ENCODE measurements at regions not wholly inside any gene's neighbourhood (a gene's known extent, or its start where the extent isn't known, plus 50 kb on each side); places are given as distances from the start of the nearest gene placed in this dataset.
A peak's percentile ranks its signal among the peaks of the same experiment; 100 is the strongest.

- H3K4me3 ChIP-seq (ENCODE audit: low read depth, low read length) = peak overlapping the region; percentile 46
- TF ChIP-seq CTCF (conservative IDR thresholded peaks at IDR 0.05; ENCODE audit: low read depth, low read length) = no peak
- peak; percentile 63 for DNase-seq (ENCODE audit: low read depth)
Observed at GRCh38 chr9:88197781-88198340, 59.6 kb upstream of the SPATA31C2 start.

- DNase-seq (ENCODE audit: low read depth) = no peak
- no peak overlapping the region for H3K4me3 ChIP-seq (ENCODE audit: low read depth, low read length)
- no peak for TF ChIP-seq CTCF (conservative IDR thresholded peaks at IDR 0.05; ENCODE audit: low read depth, low read length)
Observed at GRCh38 chr9:88197016-88197415, 58.7 kb upstream of the SPATA31C2 start.

- H3K4me3 ChIP-seq (ENCODE audit: low read depth, low read length) = no peak overlapping the region
- TF ChIP-seq CTCF (conservative IDR thresholded peaks at IDR 0.05; ENCODE audit: low read depth, low read length) = no peak
- peak; percentile 62 for DNase-seq (ENCODE audit: low read depth)
Observed at GRCh38 chr9:88196142-88196790, 58.0 kb upstream of the SPATA31C2 start.

GRCh38 chr9:88193766-88194165 is 55.5 kb upstream of the SPATA31C2 start:
- TF ChIP-seq CTCF (conservative IDR thresholded peaks at IDR 0.05; ENCODE audit: low read depth, low read length) = no peak
- no peak overlapping the region for H3K4me3 ChIP-seq (ENCODE audit: low read depth, low read length)
- no peak for DNase-seq (ENCODE audit: low read depth)

GRCh38 chr9:88191456-88191855 is 53.2 kb upstream of the SPATA31C2 start:
- peak; percentile 32 for TF ChIP-seq CTCF (conservative IDR thresholded peaks at IDR 0.05; ENCODE audit: low read depth, low read length)
- no peak for DNase-seq (ENCODE audit: low read depth)
- no peak overlapping the region for H3K4me3 ChIP-seq (ENCODE audit: low read depth, low read length)

GRCh38 chr9:88189371-88189770 is 51.1 kb upstream of the SPATA31C2 start:
- TF ChIP-seq CTCF (conservative IDR thresholded peaks at IDR 0.05; ENCODE audit: low read depth, low read length) = no peak
- DNase-seq (ENCODE audit: low read depth) = no peak
- no peak overlapping the region for H3K4me3 ChIP-seq (ENCODE audit: low read depth, low read length)

Data from epithelial cell of proximal tubule (primary cell).